ENCODE measurements at regions not wholly inside any gene's neighbourhood (a gene's known extent, or its start where the extent isn't known, plus 50 kb on each side); places are given as distances from the start of the nearest gene placed in this dataset.

DNA sequence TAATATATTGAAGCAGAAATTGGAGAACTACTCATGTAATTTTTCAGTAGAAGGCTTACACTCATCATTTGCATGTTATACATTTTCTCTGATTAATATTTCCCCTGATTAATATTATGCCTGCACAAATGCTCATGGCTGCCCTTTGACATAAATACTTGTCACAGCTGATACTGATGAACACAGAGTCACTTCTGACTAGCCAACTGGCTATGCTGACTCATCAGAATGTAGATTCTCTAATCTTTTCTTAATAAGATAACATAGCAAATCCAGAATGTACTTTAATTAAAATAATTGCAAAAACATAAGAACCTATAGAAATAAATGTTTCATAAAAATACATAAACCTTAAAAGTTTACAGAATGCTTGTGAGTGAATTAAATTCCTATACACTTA lies 52.4 kb upstream of the C4orf54 start:
- no peaks in the 10 kb centered on the region for H3K4me1 ChIP-seq
- no peak for DNase-seq
- no peak overlapping the region for H3K4me3 ChIP-seq
- H3K27ac ChIP-seq: no peak overlapping the region
- TF ChIP-seq CTCF (IDR thresholded peaks at IDR 0.05) (no peak), POLR2A (IDR thresholded peaks at IDR 0.05) (no peak)
- no peaks in the 10 kb centered on the region for H3K9me3 ChIP-seq
- no peaks in the 10 kb centered on the region for H3K36me3 ChIP-seq
- no peaks in the 10 kb centered on the region for H3K27me3 ChIP-seq
- intact Hi-C loops (cut with DNase I): no loop called here

DNA sequence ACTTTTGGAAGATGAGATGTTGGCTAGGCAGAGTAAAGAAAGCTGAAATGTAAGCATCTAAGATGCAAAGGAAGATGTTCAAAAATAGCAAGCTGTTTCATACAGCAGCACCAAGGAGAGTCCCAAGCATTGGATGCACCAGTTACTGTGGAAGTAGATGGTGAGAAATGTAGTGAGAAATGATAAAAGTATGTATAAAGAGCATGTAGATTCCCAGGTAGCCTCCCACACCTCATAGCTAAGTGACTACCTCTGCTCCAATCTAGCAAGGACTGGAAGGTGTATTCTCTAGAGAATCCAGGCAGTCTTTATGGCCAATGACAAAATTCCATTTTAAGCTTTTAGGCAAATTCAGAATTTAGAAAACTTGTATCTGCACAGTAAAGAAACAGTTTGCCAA lies 50.9 kb upstream of the C4orf54 start:
- intact Hi-C loops (cut with DNase I): no loop called here
- no peaks in the 10 kb centered on the region for H3K4me1 ChIP-seq
- no peak overlapping the region for H3K4me3 ChIP-seq
- no peaks in the 10 kb centered on the region for H3K9me3 ChIP-seq
- TF ChIP-seq CTCF (IDR thresholded peaks at IDR 0.05): no peak
- no peak for TF ChIP-seq POLR2A (IDR thresholded peaks at IDR 0.05)
- H3K27me3 ChIP-seq: no peaks in the 10 kb centered on the region
- no peak for DNase-seq
- H3K36me3 ChIP-seq: no peaks in the 10 kb centered on the region
- H3K27ac ChIP-seq: no peak overlapping the region
